Large intestine (tissue), 3 donors: ENCODE measurements at regions not wholly inside any gene's neighbourhood (a gene's known extent, or its start where the extent isn't known, plus 50 kb on each side); places are given as distances from the start of the nearest gene placed in this dataset.

Source experiments
- DNase-seq, 2 donors: peaks; one replicate each; pipeline versions ENCODE4 v3.0.0 to v3.0.0-alpha.2; 2013
- H3K27ac ChIP-seq: one replicate; pipeline ENCODE4 v1.5.1; 2013; ENCODE audit warnings: low read length
- H3K27me3 ChIP-seq: 2 replicates; pipeline ENCODE4 v1.6.1; 2013; ENCODE audit warnings: low read length; ENCODE audit not compliant: control insufficient read depth, insufficient read depth
- H3K36me3 ChIP-seq: 2 replicates; pipeline ENCODE4 v1.6.1; 2013; ENCODE audit warnings: low read length; ENCODE audit not compliant: control insufficient read depth, insufficient read depth
- H3K4me1 ChIP-seq: one replicate; pipeline ENCODE4 v1.6.1; 2013; ENCODE audit warnings: low read length; ENCODE audit not compliant: control insufficient read depth, insufficient read depth
- H3K4me3 ChIP-seq: one replicate; pipeline ENCODE4 v1.5.1; 2013; ENCODE audit warnings: low read length
- H3K9me3 ChIP-seq: one replicate; pipeline ENCODE4 v1.6.1; 2013; ENCODE audit warnings: mild to moderate bottlenecking, low read depth, low read length, moderate library complexity; ENCODE audit not compliant: control insufficient read depth
- WGBS: methylation state at CpG from one replicate; pipeline ENCODE4 v1.1.5; 2013; ENCODE audit warnings: low lambda C conversion rate; ENCODE audit not compliant: insufficient coverage; 5-methylcytosine and 5-hydroxymethylcytosine counted together

GRCh38 chr2:62412347-62412742 is 93.7 kb downstream of the TMEM17 start:
- no peak overlapping the region for H3K27ac ChIP-seq

GRCh38 chr2:62410926-62411456 is 95.0 kb downstream of the TMEM17 start:
- no CpG with 5 or more reads among the region's 2 CpGs for WGBS
- no peaks in the 10 kb centered on the region for H3K27me3 ChIP-seq
- no peak overlapping the region for H3K27ac ChIP-seq
- H3K4me1 ChIP-seq = peaks cover 22% of the 10 kb centered on the region
- no peaks in the 10 kb centered on the region for H3K36me3 ChIP-seq
- peak in 1 of 2 donors; percentile 8 for DNase-seq
- H3K4me3 ChIP-seq = no peak overlapping the region
- H3K9me3 ChIP-seq = no peaks in the 10 kb centered on the region

More at GRCh38 chr2:62412347-62412742, 93.7 kb downstream of the TMEM17 start:
- no peak overlapping the region for H3K4me3 ChIP-seq
- H3K27me3 ChIP-seq = no peaks in the 10 kb centered on the region
- H3K36me3 ChIP-seq = no peaks in the 10 kb centered on the region
- H3K4me1 ChIP-seq = peaks cover 14% of the 10 kb centered on the region
- WGBS = 60% methylated on average over 1 of the region's 4 CpGs
- peak in 1 of 2 donors; percentile 29 for DNase-seq
- no peaks in the 10 kb centered on the region for H3K9me3 ChIP-seq

- no peaks in the 10 kb centered on the region for H3K27me3 ChIP-seq
- no peak overlapping the region for H3K4me3 ChIP-seq
- no peak overlapping the region for H3K27ac ChIP-seq
- DNase-seq = no peak
- no peaks in the 10 kb centered on the region for H3K36me3 ChIP-seq
- peaks cover 22% of the 10 kb centered on the region for H3K4me1 ChIP-seq
- WGBS = no CpG with 5 or more reads among the region's 9 CpGs
- H3K9me3 ChIP-seq = no peaks in the 10 kb centered on the region
Measured at GRCh38 chr2:62410015-62410453, 96.0 kb downstream of the TMEM17 start.

- WGBS = no CpG with 5 or more reads among the region's 2 CpGs
- H3K27ac ChIP-seq = no peak overlapping the region
- peaks cover 22% of the 10 kb centered on the region for H3K4me1 ChIP-seq
- no peaks in the 10 kb centered on the region for H3K9me3 ChIP-seq
- no peaks in the 10 kb centered on the region for H3K27me3 ChIP-seq
- no peak for DNase-seq
- H3K36me3 ChIP-seq = no peaks in the 10 kb centered on the region
- no peak overlapping the region for H3K4me3 ChIP-seq
Measured at GRCh38 chr2:62409442-62409841, 96.6 kb downstream of the TMEM17 start.

GRCh38 chr2:62408241-62408677 is 97.7 kb downstream of the TMEM17 start:
- DNase-seq = no peak
- Histone ChIP-seq H3K36me3 (no peaks in the 10 kb centered on the region), H3K9me3 (no peaks in the 10 kb centered on the region), H3K27ac (no peak overlapping the region), H3K27me3 (no peaks in the 10 kb centered on the region), H3K4me3 (no peak overlapping the region), H3K4me1 (peaks cover 22% of the 10 kb centered on the region)
- WGBS = 90% methylated on average over 2 of the region's 10 CpGs

- Histone ChIP-seq H3K9me3 (no peaks in the 10 kb centered on the region), H3K27me3 (no peaks in the 10 kb centered on the region), H3K36me3 (no peaks in the 10 kb centered on the region), H3K27ac (no peak overlapping the region), H3K4me1 (peaks cover 22% of the 10 kb centered on the region), H3K4me3 (no peak overlapping the region)
- WGBS = no CpG with 5 or more reads among the region's 6 CpGs
- no peak for DNase-seq
Measured at GRCh38 chr2:62407838-62408237, 98.2 kb downstream of the TMEM17 start.

GRCh38 chr2:62407401-62407800 is 98.6 kb downstream of the TMEM17 start:
- Histone ChIP-seq H3K27me3 (no peaks in the 10 kb centered on the region), H3K9me3 (no peaks in the 10 kb centered on the region), H3K27ac (no peak overlapping the region), H3K36me3 (no peaks in the 10 kb centered on the region), H3K4me3 (no peak overlapping the region), H3K4me1 (peaks cover 22% of the 10 kb centered on the region)
- no CpG with 5 or more reads among the region's 7 CpGs for WGBS
- no peak for DNase-seq

GRCh38 chr2:62406573-62407043 is 99.4 kb downstream of the TMEM17 start:
- 71% methylated on average over 1 of the region's 3 CpGs for WGBS
- peak in 1 of 2 donors; percentile 31 for DNase-seq
- Histone ChIP-seq H3K9me3 (no peaks in the 10 kb centered on the region), H3K27ac (no peak overlapping the region), H3K4me1 (peaks cover 18% of the 10 kb centered on the region), H3K36me3 (no peaks in the 10 kb centered on the region), H3K27me3 (no peaks in the 10 kb centered on the region), H3K4me3 (no peak overlapping the region)

- H3K4me3 ChIP-seq = no peak overlapping the region
- WGBS = no CpG with 5 or more reads among the region's 5 CpGs
- H3K27me3 ChIP-seq = no peaks in the 10 kb centered on the region
- H3K36me3 ChIP-seq = no peaks in the 10 kb centered on the region
- H3K9me3 ChIP-seq = no peaks in the 10 kb centered on the region
- peaks cover 8% of the 10 kb centered on the region for H3K4me1 ChIP-seq
- no peak overlapping the region for H3K27ac ChIP-seq
- no peak for DNase-seq
Measured at GRCh38 chr2:62404913-62405312, 101.1 kb downstream of the TMEM17 start.

GRCh38 chr2:62402156-62402555 is 103.8 kb downstream of the TMEM17 start:
- Histone ChIP-seq H3K36me3 (no peaks in the 10 kb centered on the region), H3K27ac (no peak overlapping the region), H3K4me3 (no peak overlapping the region), H3K27me3 (no peaks in the 10 kb centered on the region), H3K9me3 (no peaks in the 10 kb centered on the region), H3K4me1 (peaks cover 8% of the 10 kb centered on the region)
- DNase-seq = no peak
- 100% methylated on average over 1 of the region's 3 CpGs for WGBS

GRCh38 chr2:62398356-62398755 is 107.6 kb downstream of the TMEM17 start:
- Histone ChIP-seq H3K9me3 (no peaks in the 10 kb centered on the region), H3K27me3 (no peaks in the 10 kb centered on the region)
- WGBS = no CpG with 5 or more reads among the region's 3 CpGs

More at GRCh38 chr2:62398356-62398755, 107.6 kb downstream of the TMEM17 start:
- DNase-seq = no peak
- no peak overlapping the region for H3K4me3 ChIP-seq
- H3K4me1 ChIP-seq = no peaks in the 10 kb centered on the region
- no peaks in the 10 kb centered on the region for H3K36me3 ChIP-seq
- H3K27ac ChIP-seq = no peak overlapping the region
